ENCODE measurements at regions not wholly inside any gene's neighbourhood (a gene's known extent, or its start where the extent isn't known, plus 50 kb on each side); places are given as distances from the start of the nearest gene placed in this dataset.

DNA sequence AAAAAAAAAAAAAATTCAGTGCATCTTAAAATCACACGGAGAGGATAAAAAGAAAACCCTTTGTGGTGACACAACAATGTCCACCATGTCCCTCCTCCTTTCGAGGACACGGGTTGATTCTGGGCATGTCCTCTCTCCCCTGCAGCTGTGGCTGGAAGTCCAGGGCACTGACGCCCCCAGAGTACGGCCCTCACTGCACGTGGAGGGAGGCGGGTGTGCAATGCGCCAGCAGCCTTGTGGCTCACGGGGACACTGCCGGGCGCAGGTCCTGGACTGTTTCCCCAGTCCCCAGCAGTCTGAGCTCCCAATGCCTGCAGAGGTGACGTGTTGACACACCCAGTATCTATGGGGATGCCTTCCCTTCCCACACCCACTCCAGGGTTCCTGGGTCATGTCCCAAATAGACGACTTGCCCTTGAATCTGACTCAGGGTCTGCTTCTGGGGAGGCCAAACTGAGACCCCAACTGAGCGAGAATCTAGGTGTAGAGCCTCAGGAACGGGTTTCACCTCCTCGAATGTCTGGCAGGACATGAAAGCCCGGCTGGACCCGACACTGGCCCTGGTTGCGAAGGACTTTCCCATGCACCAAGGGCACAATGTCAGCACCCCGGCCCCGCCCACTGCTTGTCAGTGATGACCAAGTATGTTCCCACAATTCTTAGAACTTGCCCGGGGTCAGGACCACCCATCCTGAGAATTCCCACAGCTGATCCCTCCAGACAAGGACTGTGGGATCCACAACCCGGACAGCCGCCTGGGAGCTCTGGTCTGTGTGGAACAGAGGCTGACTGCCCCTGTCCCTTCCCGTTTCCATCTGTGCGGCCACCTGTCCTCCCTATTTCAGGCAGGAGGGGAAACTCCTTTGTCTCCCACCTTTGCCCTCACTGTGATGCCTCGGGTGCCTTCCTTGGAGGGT is 425.1 kb upstream of the SULF2 start:
- TF ChIP-seq, protein P1, sequence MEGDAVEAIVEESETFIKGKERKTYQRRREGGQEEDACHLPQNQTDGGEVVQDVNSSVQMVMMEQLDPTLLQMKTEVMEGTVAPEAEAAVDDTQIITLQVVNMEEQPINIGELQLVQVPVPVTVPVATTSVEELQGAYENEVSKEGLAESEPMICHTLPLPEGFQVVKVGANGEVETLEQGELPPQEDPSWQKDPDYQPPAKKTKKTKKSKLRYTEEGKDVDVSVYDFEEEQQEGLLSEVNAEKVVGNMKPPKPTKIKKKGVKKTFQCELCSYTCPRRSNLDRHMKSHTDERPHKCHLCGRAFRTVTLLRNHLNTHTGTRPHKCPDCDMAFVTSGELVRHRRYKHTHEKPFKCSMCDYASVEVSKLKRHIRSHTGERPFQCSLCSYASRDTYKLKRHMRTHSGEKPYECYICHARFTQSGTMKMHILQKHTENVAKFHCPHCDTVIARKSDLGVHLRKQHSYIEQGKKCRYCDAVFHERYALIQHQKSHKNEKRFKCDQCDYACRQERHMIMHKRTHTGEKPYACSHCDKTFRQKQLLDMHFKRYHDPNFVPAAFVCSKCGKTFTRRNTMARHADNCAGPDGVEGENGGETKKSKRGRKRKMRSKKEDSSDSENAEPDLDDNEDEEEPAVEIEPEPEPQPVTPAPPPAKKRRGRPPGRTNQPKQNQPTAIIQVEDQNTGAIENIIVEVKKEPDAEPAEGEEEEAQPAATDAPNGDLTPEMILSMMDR (IDR thresholded peaks at IDR 0.05) = no peak
- no peak for TF ChIP-seq POLR2A (IDR thresholded peaks at IDR 0.05)
- no peak overlapping the region for H3K4me3 ChIP-seq
- peaks cover 0 to 3% (median 0%) of the 10 kb centered on the region in 12 donors for H3K4me1 ChIP-seq
- DNase-seq (peak in 3 of 5 donors; percentile 16 to 55 (median 45)), ATAC-seq (peak in 1 of 4 donors; percentile 53)
- no peaks in the 10 kb centered on the region for H3K36me3 ChIP-seq
- peaks cover 0 to 8% (median 0%) of the 10 kb centered on the region in 9 donors for H3K27me3 ChIP-seq
- no peak overlapping the region for H3K27ac ChIP-seq
- no peaks in the 10 kb centered on the region for H3K9me3 ChIP-seq
- WGBS, 4 donors = 61 to 75% (median 69%) methylated on average over 19 to 27 of the region's 27 CpGs
- intact Hi-C loops (cut with DNase I) = loop anchor here in 2 of 10 donors (5.0 kb wide), 1 partner anchor 387 kb away; no protein-coding TSS in a partner anchor

DNA sequence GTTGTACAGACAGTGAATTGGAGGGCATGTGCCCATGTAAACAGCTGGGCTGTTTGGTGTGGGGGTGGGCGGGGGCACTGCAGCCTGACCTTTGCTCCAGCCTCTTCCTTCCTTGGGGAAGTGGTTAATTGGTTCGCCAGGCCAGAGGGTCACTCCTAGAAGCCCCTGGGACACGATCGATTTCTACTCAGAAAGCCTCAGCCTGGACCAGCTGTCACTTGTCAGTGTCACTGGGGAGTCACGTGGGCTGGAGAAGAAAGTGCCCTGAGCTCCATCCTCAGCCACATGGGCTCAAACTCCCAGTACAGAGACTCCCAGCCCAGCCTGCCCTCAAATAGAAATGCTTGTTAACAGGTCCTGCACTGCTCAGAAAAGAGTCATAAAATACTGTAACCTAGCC is 423.8 kb upstream of the SULF2 start:
- no peak for ATAC-seq
- Histone ChIP-seq H3K4me3 (no peak overlapping the region), H3K27me3 (peaks cover 0 to 8% (median 0%) of the 10 kb centered on the region in 9 donors), H3K4me1 (peaks cover 0 to 3% (median 0%) of the 10 kb centered on the region in 12 donors), H3K27ac (no peak overlapping the region), H3K36me3 (no peaks in the 10 kb centered on the region), H3K9me3 (no peaks in the 10 kb centered on the region)
- peak in 3 of 5 donors; percentile 29 to 53 (median 47) for DNase-seq
- intact Hi-C loops (cut with DNase I) = no loop called here
- 18 to 20% (median 18%) methylated on average over 5 of the region's 5 CpGs for WGBS, 4 donors
- TF ChIP-seq, protein P1 (IDR thresholded peaks at IDR 0.05) = no peak
- TF ChIP-seq POLR2A (IDR thresholded peaks at IDR 0.05) = no peak

DNA sequence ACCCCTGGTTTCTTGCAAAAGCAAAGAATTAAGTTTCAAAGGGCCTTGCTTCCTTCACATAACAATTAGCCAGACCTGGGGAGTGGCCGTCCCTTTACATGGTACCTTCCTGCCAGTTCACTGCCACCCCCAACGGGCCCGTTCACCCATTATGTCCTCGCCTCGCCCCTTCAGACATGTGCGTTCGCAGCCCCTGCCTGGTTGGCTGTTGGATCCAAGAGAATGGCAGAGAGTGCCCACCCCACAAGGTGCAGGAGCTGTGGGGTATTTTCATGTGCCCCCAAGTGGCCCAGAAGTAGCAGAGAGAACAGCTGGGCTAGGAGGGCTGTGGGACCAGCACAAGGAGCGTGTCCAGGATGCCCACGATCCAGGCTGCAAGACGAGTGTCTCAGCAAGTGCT is 422.9 kb upstream of the SULF2 start:
- DNase-seq (peak in 1 of 5 donors; percentile 40), ATAC-seq (no peak)
- intact Hi-C loops (cut with DNase I) = no loop called here
- Histone ChIP-seq H3K9me3 (no peaks in the 10 kb centered on the region), H3K4me3 (no peak overlapping the region), H3K27ac (no peak overlapping the region), H3K36me3 (no peaks in the 10 kb centered on the region), H3K27me3 (peaks cover 0 to 8% (median 0%) of the 10 kb centered on the region in 9 donors), H3K4me1 (peaks cover 0 to 3% (median 0%) of the 10 kb centered on the region in 12 donors)
- TF ChIP-seq POLR2A (IDR thresholded peaks at IDR 0.05) = no peak
- TF ChIP-seq, protein P1 (IDR thresholded peaks at IDR 0.05) = no peak
- WGBS, 4 donors = 92 to 94% (median 94%) methylated on average over 10 of the region's 10 CpGs

DNA sequence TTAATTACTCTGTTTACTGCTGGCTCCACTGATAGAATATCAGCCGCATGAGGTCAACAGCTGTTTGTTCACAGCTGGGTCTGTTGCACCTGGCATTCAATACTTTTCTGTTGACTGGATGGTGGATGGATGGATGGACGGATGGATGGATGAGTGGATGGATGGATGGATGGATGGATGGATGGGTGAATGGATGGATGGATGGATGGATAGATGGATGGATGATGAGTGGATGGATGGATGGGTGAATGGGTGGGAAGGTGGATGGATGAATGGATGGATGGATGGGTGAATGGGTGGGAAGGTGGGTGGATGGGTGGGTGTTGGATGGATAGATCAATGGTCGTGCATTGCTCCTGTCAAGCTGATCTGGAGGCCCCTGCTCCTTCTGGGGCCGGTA is 422.2 kb upstream of the SULF2 start:
- H3K9me3 ChIP-seq = no peaks in the 10 kb centered on the region
- no peak overlapping the region for H3K4me3 ChIP-seq
- DNase-seq (peak in 1 of 5 donors; percentile 1), ATAC-seq (no peak)
- intact Hi-C loops (cut with DNase I) = no loop called here
- TF ChIP-seq, protein P1 (IDR thresholded peaks at IDR 0.05) = no peak
- no peak for TF ChIP-seq POLR2A (IDR thresholded peaks at IDR 0.05)
- H3K27ac ChIP-seq = no peak overlapping the region
- H3K36me3 ChIP-seq = no peaks in the 10 kb centered on the region
- peaks cover 0 to 3% (median 0%) of the 10 kb centered on the region in 12 donors for H3K4me1 ChIP-seq
- WGBS, 4 donors = 87 to 91% (median 90%) methylated on average over 4 of the region's 4 CpGs
- H3K27me3 ChIP-seq = peaks cover 0 to 7% (median 0%) of the 10 kb centered on the region in 9 donors
